Activated naive CD8-positive, alpha-beta T cell treated with anti-CD3 and anti-CD28 coated beads, Interleukin-2, amount 50 U/mL, for 24 hours (primary cell): ENCODE measurements at regions not wholly inside any gene's neighbourhood (a gene's known extent, or its start where the extent isn't known, plus 50 kb on each side); places are given as distances from the start of the nearest gene placed in this dataset.
A peak's percentile ranks its signal among the peaks of the same experiment; 100 is the strongest.
"Not testable (repeated sequence)": the region's sequence is repeated elsewhere in the genome, so short reads cannot be mapped to it uniquely, and the experiment has no call there.

Source experiments
- ATAC-seq: fragments of 150-1000 bp; cut with Tn5 transposase; one replicate; pipeline ENCODE4 v1.10.0; 2021
- DNase-seq: peaks from one replicate; pipeline ENCODE4 v3.0.0; 2021
- H3K27ac Mint-ChIP-seq: one replicate; pipeline ENCODE4 v1.8.0; 2021; ENCODE audit warnings: mild to moderate bottlenecking, mixed read lengths
- H3K27me3 Mint-ChIP-seq: one replicate; pipeline ENCODE4 v1.8.0; 2021; ENCODE audit warnings: mixed read lengths
- H3K36me3 Mint-ChIP-seq: one replicate; pipeline ENCODE4 v1.8.0; 2021; ENCODE audit warnings: low read depth, mixed read lengths
- H3K4me1 Mint-ChIP-seq: one replicate; pipeline ENCODE4 v1.8.0; 2021; ENCODE audit warnings: mixed read lengths
- H3K4me3 Mint-ChIP-seq: one replicate; pipeline ENCODE4 v1.8.0; 2021; ENCODE audit warnings: mild to moderate bottlenecking, moderate library complexity, mixed read lengths
- H3K9me3 Mint-ChIP-seq: one replicate; pipeline ENCODE4 v1.8.0; 2021; ENCODE audit warnings: mixed read lengths

DNA sequence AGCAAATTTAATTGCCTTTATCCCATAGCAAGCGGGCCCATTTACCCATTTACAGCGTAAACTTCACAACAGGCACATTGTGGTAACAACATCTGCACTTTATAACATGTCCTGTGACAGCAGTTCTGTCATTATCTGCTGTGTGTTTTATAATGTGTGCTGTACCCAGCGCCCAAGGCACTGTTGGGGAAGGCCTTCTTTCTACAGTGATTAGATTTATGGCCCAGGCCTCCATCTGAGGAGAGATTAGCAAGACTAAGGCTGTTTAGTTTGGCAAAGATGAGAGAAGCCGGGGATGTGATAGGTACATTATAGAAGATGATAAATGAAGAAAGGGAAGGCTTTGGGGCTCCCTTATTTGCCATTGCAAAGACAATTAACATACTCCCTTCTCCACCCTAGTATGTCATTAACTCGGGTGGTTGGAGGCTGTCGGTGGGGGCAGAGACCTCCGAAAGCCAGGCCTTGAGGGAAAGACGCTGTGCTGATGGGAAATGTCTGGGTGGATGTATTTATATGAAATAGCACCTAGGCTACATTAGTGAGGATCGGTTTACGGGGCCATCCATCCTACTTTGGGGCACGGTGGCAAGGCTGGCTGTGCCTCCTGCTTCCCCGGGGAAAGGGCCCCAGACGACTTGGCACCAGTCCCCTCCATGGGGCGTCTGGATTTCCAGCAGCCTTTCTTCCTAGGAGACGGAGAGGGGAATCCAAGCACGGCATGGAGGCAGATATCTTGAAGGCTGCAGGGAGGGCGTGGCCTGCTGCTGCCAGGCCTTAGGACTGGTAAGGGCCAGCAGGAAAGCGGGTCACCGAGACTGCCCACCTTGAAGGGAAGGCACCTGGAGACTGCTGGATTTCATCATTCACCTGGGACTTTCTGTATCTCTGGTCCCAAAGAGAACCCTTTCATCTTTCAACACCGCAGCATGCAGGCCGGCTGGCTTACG lies 64.3 kb upstream of the PTCH1 start:
- Mint-ChIP-seq H3K27me3 (peaks cover 6% of the 10 kb centered on the region), H3K36me3 (no peaks in the 10 kb centered on the region), H3K4me3 (no peak overlapping the region), H3K9me3 (no peaks in the 10 kb centered on the region), H3K27ac (no peak overlapping the region), H3K4me1 (no peaks in the 10 kb centered on the region)
- ATAC-seq (no peak), DNase-seq (no peak)

DNA sequence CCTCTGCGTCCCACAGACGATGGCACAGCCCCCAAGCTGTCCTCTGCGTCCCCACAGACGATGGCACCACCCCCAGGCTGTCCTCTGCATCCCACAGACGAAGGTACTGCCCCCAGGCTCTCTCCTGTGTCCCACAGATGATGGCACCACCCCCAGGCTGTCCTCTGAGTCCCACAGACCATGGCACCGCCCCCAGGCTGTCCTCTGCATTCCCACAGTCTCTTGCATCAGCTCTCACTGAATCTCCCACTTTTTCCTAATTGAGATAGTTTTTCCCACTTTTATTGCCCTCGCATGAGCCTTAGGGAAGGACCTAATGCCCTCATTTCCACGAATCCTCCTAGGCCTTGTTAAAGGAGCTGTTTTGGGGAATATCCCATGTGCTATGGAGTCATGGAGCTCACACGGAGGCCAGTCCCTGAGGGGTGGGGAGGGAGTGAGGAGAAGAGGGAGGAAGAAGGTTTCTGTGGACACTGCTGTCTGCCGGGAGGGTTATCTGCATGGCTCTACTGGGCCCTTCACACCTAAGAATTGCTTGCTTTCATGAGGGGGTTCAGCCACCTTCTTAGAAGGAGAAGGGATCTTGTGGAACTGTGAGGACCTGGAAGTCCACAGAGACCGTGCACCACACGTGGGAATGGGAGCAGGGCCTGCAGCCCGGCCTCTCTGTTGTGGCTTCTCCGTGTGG lies 58.2 kb upstream of the PTCH1 start:
- DNase-seq (no peak), ATAC-seq (no peak)
- H3K36me3 Mint-ChIP-seq: no peaks in the 10 kb centered on the region
- no peak overlapping the region for H3K4me3 Mint-ChIP-seq
- H3K27ac Mint-ChIP-seq: no peak overlapping the region
- H3K27me3 Mint-ChIP-seq: peaks cover 22% of the 10 kb centered on the region
- H3K9me3 Mint-ChIP-seq: no peaks in the 10 kb centered on the region
- H3K4me1 Mint-ChIP-seq: peaks cover 12% of the 10 kb centered on the region

DNA sequence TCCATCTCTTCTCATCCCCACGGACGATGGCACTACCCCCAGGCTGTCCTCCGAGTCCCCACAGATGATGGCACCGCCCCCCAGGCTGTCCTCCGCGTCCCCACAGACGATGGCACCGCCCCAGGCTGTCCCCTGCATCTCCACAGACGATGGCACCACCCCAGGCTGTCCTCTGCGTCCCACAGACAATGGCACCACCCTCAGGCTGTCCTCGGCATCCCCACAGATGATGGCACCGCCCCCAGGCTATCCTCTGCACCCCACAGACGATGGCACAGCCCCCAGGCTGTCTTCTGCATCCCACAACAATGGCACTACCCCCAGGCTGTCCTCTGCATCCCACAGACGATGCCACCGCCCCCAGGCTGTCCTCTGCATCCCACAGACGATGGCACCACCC lies 57.4 kb upstream of the PTCH1 start:
- H3K36me3 Mint-ChIP-seq: no peaks in the 10 kb centered on the region
- DNase-seq (no peak), ATAC-seq (no peak)
- H3K9me3 Mint-ChIP-seq: no peaks in the 10 kb centered on the region
- peaks cover 29% of the 10 kb centered on the region for H3K27me3 Mint-ChIP-seq
- no peak overlapping the region for H3K27ac Mint-ChIP-seq
- H3K4me3 Mint-ChIP-seq: no peak overlapping the region
- H3K4me1 Mint-ChIP-seq: peaks cover 15% of the 10 kb centered on the region

DNA sequence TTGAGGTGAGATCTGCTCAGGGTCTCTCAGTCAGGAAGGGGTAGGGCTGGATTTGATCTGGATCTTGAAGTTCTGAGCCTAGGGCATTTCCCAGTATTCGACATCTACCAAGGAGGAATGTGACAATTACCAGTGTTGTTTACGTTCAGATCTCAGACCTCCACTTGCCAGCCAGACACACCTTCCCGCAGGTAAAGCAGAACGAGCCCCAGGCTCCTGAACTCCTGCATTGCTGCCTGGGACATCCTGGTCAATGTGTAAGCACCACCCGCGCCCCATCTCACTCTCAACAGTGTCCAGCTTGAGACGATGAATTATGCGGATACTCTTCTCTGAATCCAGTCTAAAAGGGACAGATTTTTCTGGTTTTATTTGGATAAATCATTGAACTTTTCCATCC lies 56.7 kb upstream of the PTCH1 start:
- Mint-ChIP-seq H3K9me3 (no peaks in the 10 kb centered on the region), H3K4me3 (no peak overlapping the region), H3K4me1 (peaks cover 15% of the 10 kb centered on the region), H3K36me3 (no peaks in the 10 kb centered on the region), H3K27ac (no peak overlapping the region), H3K27me3 (peaks cover 35% of the 10 kb centered on the region)
- DNase-seq (no peak), ATAC-seq (no peak)

DNA sequence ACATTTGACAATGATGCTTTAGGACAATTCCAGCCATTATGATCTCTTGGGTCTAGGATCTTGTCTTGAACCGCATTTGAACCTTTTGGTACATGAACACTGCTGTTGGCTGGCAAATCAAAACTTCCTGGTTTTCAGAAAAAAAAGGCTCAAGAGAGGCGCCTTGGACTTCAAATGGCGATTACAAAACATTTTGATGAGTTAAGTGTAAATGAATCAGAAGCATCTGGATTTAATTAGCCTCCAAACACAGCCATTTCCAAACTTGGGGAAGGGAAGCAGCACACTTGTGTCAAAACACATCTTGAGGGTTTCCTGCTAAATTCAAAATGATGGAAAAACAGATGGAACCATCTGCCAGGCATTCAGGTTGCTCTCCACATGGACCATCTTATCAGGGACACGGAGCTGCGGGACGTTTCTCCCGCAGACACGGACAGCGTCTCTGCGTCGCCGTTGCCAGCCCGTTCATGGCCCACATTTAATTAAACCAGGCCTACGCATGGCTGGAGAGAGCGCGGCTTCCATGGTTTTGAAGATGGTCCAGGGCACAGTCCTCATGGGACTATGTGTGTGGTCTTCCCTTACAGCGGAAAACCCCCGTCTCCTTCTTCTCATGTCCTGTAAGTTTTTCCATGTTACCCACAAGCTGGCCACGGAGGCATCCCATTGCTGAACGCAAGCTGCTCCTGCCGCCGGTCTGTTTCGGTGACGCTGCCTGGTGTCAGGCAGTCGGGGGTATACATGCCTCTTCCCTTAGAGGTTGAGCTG lies 55.8 kb upstream of the PTCH1 start:
- H3K27ac Mint-ChIP-seq: no peak overlapping the region
- no peak for ATAC-seq
- no peaks in the 10 kb centered on the region for H3K36me3 Mint-ChIP-seq
- peaks cover 35% of the 10 kb centered on the region for H3K27me3 Mint-ChIP-seq
- no peak overlapping the region for H3K4me3 Mint-ChIP-seq
- peaks cover 15% of the 10 kb centered on the region for H3K4me1 Mint-ChIP-seq
- no peak for DNase-seq
- no peaks in the 10 kb centered on the region for H3K9me3 Mint-ChIP-seq

DNA sequence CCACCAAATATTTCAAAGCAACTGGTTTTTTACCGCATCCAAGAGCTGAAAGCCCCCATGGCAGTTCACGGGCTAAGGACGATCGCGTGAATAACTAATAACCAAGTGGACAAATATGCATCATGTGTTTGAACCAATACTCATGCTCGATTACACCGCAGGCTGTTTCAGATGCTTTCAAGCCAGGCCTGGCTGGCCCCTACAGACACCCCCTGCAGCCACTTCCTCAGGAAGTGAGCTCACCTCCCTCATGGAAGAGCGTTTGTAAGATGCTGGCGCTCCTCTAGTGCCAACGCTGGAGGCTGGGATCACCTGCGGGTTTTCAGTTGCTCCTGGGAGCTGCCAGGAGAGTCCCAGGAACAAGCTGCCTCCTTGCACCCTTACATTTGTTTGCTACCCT lies 53.9 kb upstream of the PTCH1 start:
- H3K9me3 Mint-ChIP-seq: no peaks in the 10 kb centered on the region
- DNase-seq (no peak), ATAC-seq (peak; percentile 51)
- H3K36me3 Mint-ChIP-seq: no peaks in the 10 kb centered on the region
- H3K27ac Mint-ChIP-seq: no peak overlapping the region
- peaks cover 15% of the 10 kb centered on the region for H3K4me1 Mint-ChIP-seq
- no peak overlapping the region for H3K4me3 Mint-ChIP-seq
- H3K27me3 Mint-ChIP-seq: peaks cover 33% of the 10 kb centered on the region

DNA sequence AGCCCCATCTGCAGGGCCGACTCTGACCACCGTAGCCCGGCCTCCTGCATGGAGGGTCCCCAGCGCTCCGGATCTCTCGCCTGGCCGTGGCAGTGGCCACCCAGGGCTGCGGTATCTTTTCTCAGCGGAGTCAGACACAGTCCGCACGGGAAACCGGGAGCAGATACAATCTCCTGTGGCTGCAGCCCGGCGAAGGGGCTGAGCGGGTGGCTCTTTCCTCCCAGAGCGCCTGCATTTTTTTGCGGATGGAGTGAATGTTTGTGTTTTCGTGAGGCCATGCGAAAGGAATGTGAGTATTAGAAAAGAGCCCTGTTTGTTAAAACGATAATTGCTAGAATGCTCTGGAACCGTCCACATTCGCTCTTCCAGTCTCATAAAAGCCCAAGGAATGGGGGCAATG lies 53.4 kb upstream of the PTCH1 start:
- DNase-seq (no peak), ATAC-seq (no peak)
- Mint-ChIP-seq H3K4me3 (peak overlapping the region; percentile 16), H3K4me1 (peaks cover 15% of the 10 kb centered on the region), H3K27me3 (peaks cover 33% of the 10 kb centered on the region), H3K36me3 (no peaks in the 10 kb centered on the region), H3K9me3 (no peaks in the 10 kb centered on the region), H3K27ac (no peak overlapping the region)

DNA sequence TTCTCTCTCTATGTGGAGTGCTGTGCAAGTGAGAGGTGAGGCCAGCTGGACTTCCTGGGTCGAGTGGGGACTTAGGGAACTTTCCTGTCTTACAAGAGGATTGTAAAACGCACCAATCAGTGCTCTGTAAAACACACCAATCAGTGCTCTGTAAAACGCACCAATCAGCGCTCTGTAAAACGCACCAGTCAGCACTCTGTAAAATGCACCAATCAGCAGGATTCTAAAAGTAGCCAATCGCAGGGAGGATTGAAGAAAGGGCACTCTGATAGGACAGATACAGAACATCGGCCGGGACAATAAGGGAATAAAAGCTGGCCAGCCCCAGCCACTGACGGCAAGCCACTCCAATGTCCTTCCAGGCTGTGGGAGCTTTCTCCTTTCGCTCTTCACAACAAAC lies 52.0 kb upstream of the PTCH1 start:
- Mint-ChIP-seq H3K27me3 (peaks cover 44% of the 10 kb centered on the region), H3K4me1 (peaks cover 15% of the 10 kb centered on the region)
- DNase-seq, H3K36me3 Mint-ChIP-seq, H3K27ac Mint-ChIP-seq, ATAC-seq, H3K4me3 Mint-ChIP-seq, H3K9me3 Mint-ChIP-seq: not testable (repeated sequence)
